ENCODE measurements at regions not wholly inside any gene's neighbourhood (a gene's known extent, or its start where the extent isn't known, plus 50 kb on each side); places are given as distances from the start of the nearest gene placed in this dataset.

- Histone ChIP-seq H3K36me3 (replicated peaks; ENCODE audit: low read depth, low read length) (no peaks in the 10 kb centered on the region), H3K27ac (ENCODE audit: low read length) (no peak overlapping the region), H3K9me3 (ENCODE audit: insufficient read depth, low read length) (no peaks in the 10 kb centered on the region), H3K4me2 (ENCODE audit: low read length) (no peak overlapping the region), H3K79me2 (ENCODE audit: low read length) (no peaks in the 10 kb centered on the region), H3K27me3 (ENCODE audit: low read depth, low read length) (no peaks in the 10 kb centered on the region), H4K20me1 (ENCODE audit: insufficient read depth, low read length) (no peaks in the 10 kb centered on the region), H3K4me1 (ENCODE audit: low read length) (no peaks in the 10 kb centered on the region), H3K9ac (ENCODE audit: low read length) (no peak overlapping the region), H3K4me3 (ENCODE audit: low read length) (no peak overlapping the region), H2AFZ (ENCODE audit: low read depth, low read length) (no peak overlapping the region)
- TF ChIP-seq CTCF (IDR thresholded peaks at IDR 0.05; ENCODE audit: low read depth, low read length) = no peak
- TF ChIP-seq EZH2phosphoT487 (IDR thresholded peaks at IDR 0.05; ENCODE audit: low read depth) = no peak
Measured at GRCh38 chrX:33989936-33990335, 142.2 kb downstream of the FAM47A start.

DNA sequence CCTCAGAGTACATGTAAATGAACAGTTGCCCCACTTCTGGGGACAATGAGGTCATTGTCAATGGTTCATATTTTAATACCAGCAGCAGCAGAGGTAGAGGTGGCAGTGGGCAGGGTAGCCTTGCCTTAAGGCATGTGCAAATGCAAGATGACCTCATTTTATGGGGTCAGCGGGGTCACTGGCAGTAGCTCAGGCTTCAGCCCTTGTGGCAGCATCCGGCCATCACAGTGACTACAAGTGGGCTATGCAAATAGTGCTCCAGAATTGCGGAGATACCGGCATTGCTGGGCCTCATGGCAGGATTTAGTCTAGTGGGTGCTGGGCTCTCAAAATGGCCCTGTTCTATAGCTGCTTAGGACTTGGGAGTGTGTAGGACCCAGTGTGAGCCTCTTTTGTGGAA, 144.7 kb downstream of the FAM47A start:
- Histone ChIP-seq H3K27me3 (ENCODE audit: low read depth, low read length) (no peaks in the 10 kb centered on the region), H3K36me3 (replicated peaks; ENCODE audit: low read depth, low read length) (no peaks in the 10 kb centered on the region), H3K79me2 (ENCODE audit: low read length) (no peaks in the 10 kb centered on the region), H3K4me1 (ENCODE audit: low read length) (no peaks in the 10 kb centered on the region), H2AFZ (ENCODE audit: low read depth, low read length) (no peak overlapping the region), H3K4me3 (ENCODE audit: low read length) (no peak overlapping the region), H3K4me2 (ENCODE audit: low read length) (no peak overlapping the region), H3K27ac (ENCODE audit: low read length) (no peak overlapping the region), H3K9ac (ENCODE audit: low read length) (no peak overlapping the region), H4K20me1 (ENCODE audit: insufficient read depth, low read length) (no peaks in the 10 kb centered on the region), H3K9me3 (ENCODE audit: insufficient read depth, low read length) (no peaks in the 10 kb centered on the region)
- no peak for TF ChIP-seq EZH2phosphoT487 (IDR thresholded peaks at IDR 0.05; ENCODE audit: low read depth)
- no peak for TF ChIP-seq CTCF (IDR thresholded peaks at IDR 0.05; ENCODE audit: low read depth, low read length)

DNA sequence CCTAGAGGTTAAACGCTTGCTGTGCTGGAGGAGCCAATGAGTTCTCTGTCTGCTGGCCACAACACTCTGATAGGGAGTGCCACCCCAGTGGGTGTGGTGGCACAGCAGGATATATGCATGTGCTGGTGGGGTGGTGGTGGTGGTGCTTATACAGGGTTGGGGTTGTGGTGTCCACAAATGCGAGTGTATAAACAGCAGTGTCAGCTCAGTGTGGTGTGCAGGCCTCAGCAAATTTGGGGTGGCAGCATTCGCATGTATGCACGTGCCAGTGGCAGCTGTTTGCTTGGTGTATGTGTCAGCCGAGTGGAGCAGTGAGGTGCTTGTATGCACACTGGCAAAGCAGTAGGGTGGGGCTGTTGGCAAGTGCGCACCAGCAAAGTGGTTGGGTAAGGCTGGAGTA, 157.4 kb downstream of the FAM47A start:
- Histone ChIP-seq H3K4me1 (ENCODE audit: low read length) (peaks cover 19% of the 10 kb centered on the region), H3K4me3 (ENCODE audit: low read length) (no peak overlapping the region), H3K9me3 (ENCODE audit: insufficient read depth, low read length) (0 out of 2 replicates have a peak, but pooled peaks cover 2% of the 10 kb centered on the region), H3K4me2 (ENCODE audit: low read length) (no peak overlapping the region), H3K79me2 (ENCODE audit: low read length) (no peaks in the 10 kb centered on the region), H3K9ac (ENCODE audit: low read length) (no peak overlapping the region), H2AFZ (ENCODE audit: low read depth, low read length) (no peak overlapping the region), H3K27ac (ENCODE audit: low read length) (no peak overlapping the region), H3K27me3 (ENCODE audit: low read depth, low read length) (no peaks in the 10 kb centered on the region), H4K20me1 (ENCODE audit: insufficient read depth, low read length) (no peaks in the 10 kb centered on the region), H3K36me3 (replicated peaks; ENCODE audit: low read depth, low read length) (peaks cover 2% of the 10 kb centered on the region)
- TF ChIP-seq CTCF (IDR thresholded peaks at IDR 0.05; ENCODE audit: low read depth, low read length) (no peak), EZH2phosphoT487 (IDR thresholded peaks at IDR 0.05; ENCODE audit: low read depth) (no peak)

DNA sequence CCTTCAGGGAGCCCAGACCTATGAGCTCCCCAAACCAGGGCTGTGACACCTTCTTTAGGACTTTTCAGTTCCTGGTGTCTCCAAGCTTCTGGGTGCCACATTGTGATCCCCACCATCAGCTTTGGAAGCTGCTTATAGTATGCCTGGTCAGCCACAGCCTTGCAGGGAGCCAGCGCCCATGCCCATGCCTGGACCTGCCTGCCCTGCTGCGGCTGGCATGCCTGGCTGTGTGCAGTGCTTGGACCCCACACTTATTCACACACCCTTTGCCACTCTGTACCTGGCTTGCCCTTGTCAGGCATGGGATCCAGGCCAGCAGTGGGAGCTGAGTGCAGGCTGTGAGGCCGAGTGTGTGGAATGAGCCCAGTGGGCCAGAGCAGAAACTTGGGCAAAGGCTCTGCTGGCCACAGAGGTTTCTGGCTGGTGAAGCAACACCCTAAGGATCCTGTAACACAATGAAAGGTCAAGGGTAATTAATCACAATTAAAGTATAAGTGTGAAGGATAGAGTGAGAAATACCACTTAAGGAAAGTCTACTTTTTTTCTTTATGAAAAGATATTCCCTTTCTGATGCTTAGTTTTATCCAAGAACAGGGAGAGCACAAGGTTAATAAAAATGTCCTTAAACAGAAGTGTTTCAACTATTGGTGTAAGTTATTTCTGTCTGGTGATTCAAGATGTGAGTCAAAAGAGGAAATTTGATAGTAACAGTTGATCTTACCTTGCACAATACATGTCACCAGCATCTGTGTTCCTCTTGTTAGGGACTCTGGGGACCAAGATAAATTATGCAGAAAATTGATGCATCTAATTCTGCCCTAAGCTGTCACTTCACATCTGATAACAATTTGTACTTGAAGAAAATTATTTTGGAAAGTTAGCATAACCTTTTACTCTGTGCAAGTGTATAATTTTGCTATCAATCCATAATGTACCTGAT, 161.8 kb downstream of the FAM47A start:
- Histone ChIP-seq H3K9me3 (ENCODE audit: insufficient read depth, low read length) (0 out of 2 replicates have a peak, but pooled peaks cover 7% of the 10 kb centered on the region), H3K4me2 (ENCODE audit: low read length) (peak overlapping the region; percentile 38), H4K20me1 (ENCODE audit: insufficient read depth, low read length) (no peaks in the 10 kb centered on the region), H3K4me3 (ENCODE audit: low read length) (peak overlapping the region; percentile 22; the same call in 1 of the 2 replicates), H3K9ac (ENCODE audit: low read length) (peak overlapping the region; percentile 20; the same call in 1 of the 2 replicates), H3K4me1 (ENCODE audit: low read length) (peaks cover 21% of the 10 kb centered on the region), H3K79me2 (ENCODE audit: low read length) (no peaks in the 10 kb centered on the region), H3K36me3 (replicated peaks; ENCODE audit: low read depth, low read length) (peaks cover 2% of the 10 kb centered on the region), H3K27me3 (ENCODE audit: low read depth, low read length) (no peaks in the 10 kb centered on the region), H3K27ac (ENCODE audit: low read length) (peak overlapping the region; percentile 80), H2AFZ (ENCODE audit: low read depth, low read length) (no peak overlapping the region)
- TF ChIP-seq CTCF (IDR thresholded peaks at IDR 0.05; ENCODE audit: low read depth, low read length) (no peak), EZH2phosphoT487 (IDR thresholded peaks at IDR 0.05; ENCODE audit: low read depth) (no peak)

Data from OCI-LY3 (cell line).